Endodermal cell (in vitro differentiated cells): ENCODE measurements at regions not wholly inside any gene's neighbourhood (a gene's known extent, or its start where the extent isn't known, plus 50 kb on each side); places are given as distances from the start of the nearest gene placed in this dataset. TPM values are rescaled to one million over a fixed set of nuclear protein-coding genes. Genes with fewer than 3 reads are reported as not detected.

ENCODE experiments used
- DNase-seq: peaks from one replicate; pipeline ENCODE4 v3.0.0-alpha.2; 2017
- H3K27ac ChIP-seq: 2 replicates; pipeline ENCODE4 v1.5.1; 2013; ENCODE audit warnings: mild to moderate bottlenecking, low read depth, low read length, moderate library complexity
- H3K27me3 ChIP-seq: 2 replicates; pipeline ENCODE4 v1.6.1; 2013; ENCODE audit warnings: mild to moderate bottlenecking, low read length, moderate library complexity; ENCODE audit not compliant: insufficient read depth, control insufficient read depth, poor library complexity, severe bottlenecking
- H3K36me3 ChIP-seq: 2 replicates; pipeline ENCODE4 v1.7.0; 2013; ENCODE audit warnings: mild to moderate bottlenecking, low read length, moderate library complexity; ENCODE audit not compliant: control insufficient read depth, insufficient read depth
- H3K4me1 ChIP-seq: one replicate; pipeline ENCODE4 v1.7.0; 2013; ENCODE audit warnings: low read length; ENCODE audit not compliant: control insufficient read depth, insufficient read depth
- H3K4me3 ChIP-seq: 2 replicates; pipeline ENCODE4 v1.5.1; 2013; ENCODE audit warnings: mild to moderate bottlenecking, low read length, moderate library complexity
- H3K9ac ChIP-seq: 2 replicates; pipeline ENCODE4 v1.6.1; 2013; ENCODE audit warnings: mild to moderate bottlenecking, low read length, moderate library complexity; ENCODE audit not compliant: poor library complexity, severe bottlenecking; ENCODE audit errors: extremely low read depth
- H3K9me3 ChIP-seq: 2 replicates; pipeline ENCODE4 v1.6.1; 2013; ENCODE audit warnings: mild to moderate bottlenecking, low read length, moderate library complexity; ENCODE audit not compliant: control insufficient read depth
- H3K27ac Mint-ChIP-seq: 2 replicates; pipeline ENCODE4 v1.8.0; 2020; ENCODE audit warnings: mixed read lengths
- H3K27me3 Mint-ChIP-seq: 2 replicates; pipeline ENCODE4 v1.8.0; 2021; ENCODE audit warnings: mild to moderate bottlenecking, mixed read lengths; ENCODE audit not compliant: insufficient read depth
- H3K36me3 Mint-ChIP-seq: 2 replicates; pipeline ENCODE4 v1.8.0; 2020; ENCODE audit warnings: low read depth, mixed read lengths
- H3K4me1 Mint-ChIP-seq: 2 replicates; pipeline ENCODE4 v1.8.0; 2020; ENCODE audit warnings: mixed read lengths
- H3K4me3 Mint-ChIP-seq: 2 replicates; pipeline ENCODE4 v1.8.0; 2020; ENCODE audit warnings: mild to moderate bottlenecking, moderate library complexity, mixed read lengths
- H3K9me3 Mint-ChIP-seq: 2 replicates; pipeline ENCODE4 v1.8.0; 2020; ENCODE audit warnings: mild to moderate bottlenecking, mixed read lengths
- CTCF ChIP-seq: fragments of 200-600 bp; sonication (generic); conservative IDR thresholded peaks from 2 replicates; pipeline ENCODE4 v1.5.0; 2021; ENCODE audit warnings: antibody characterized with exemption, mild to moderate bottlenecking
- WGBS, 2 experiments: methylation state at CpG; one replicate each; pipeline versions ENCODE4 v1.1.5 to v1.1.7; 2013; ENCODE audit warnings: missing lambda C conversion rate in 2 of 2, mixed read lengths in 1 of 2; ENCODE audit not compliant: insufficient coverage in 1 of 2, insufficient read length in 1 of 2; 5-methylcytosine and 5-hydroxymethylcytosine counted together
- microRNA-seq: library from miRNA; unstranded; fragments of <30 nt; microRNA quantifications from one replicate; pipeline ENCODE4 v1.2.0, GENCODE V29; 2020; ENCODE audit warnings: borderline microRNAs expressed

GRCh38 chr4:184968366-184968765 lies 49.9 kb upstream of the HELT start:
- H3K4me3 Mint-ChIP-seq: no peak overlapping the region
- Histone ChIP-seq H3K4me1 (no peaks in the 10 kb centered on the region), H3K36me3 (no peaks in the 10 kb centered on the region), H3K9ac (no peak overlapping the region), H3K27ac (no peak overlapping the region), H3K4me3 (no peak overlapping the region), H3K27me3 (no peaks in the 10 kb centered on the region), H3K9me3 (peaks cover 10% of the 10 kb centered on the region)
- peaks cover 4% of the 10 kb centered on the region for H3K36me3 Mint-ChIP-seq
- peaks cover 44% of the 10 kb centered on the region for H3K9me3 Mint-ChIP-seq
- no peak for TF ChIP-seq CTCF
- H3K27ac Mint-ChIP-seq: no peak overlapping the region
- H3K4me1 Mint-ChIP-seq: no peaks in the 10 kb centered on the region
- WGBS, 2 experiments: 84 to 100% methylated on average over 1 to 3 of the region's 3 CpGs
- peaks cover 6% of the 10 kb centered on the region for H3K27me3 Mint-ChIP-seq
- DNase-seq: no peak

Small RNA genes lying in the stretch of these regions (microRNA-seq; reads per million reads assigned to microRNA genes)
- gene MIR4455: not detected
